ENCODE measurements at regions not wholly inside any gene's neighbourhood (a gene's known extent, or its start where the extent isn't known, plus 50 kb on each side); places are given as distances from the start of the nearest gene placed in this dataset.

DNA sequence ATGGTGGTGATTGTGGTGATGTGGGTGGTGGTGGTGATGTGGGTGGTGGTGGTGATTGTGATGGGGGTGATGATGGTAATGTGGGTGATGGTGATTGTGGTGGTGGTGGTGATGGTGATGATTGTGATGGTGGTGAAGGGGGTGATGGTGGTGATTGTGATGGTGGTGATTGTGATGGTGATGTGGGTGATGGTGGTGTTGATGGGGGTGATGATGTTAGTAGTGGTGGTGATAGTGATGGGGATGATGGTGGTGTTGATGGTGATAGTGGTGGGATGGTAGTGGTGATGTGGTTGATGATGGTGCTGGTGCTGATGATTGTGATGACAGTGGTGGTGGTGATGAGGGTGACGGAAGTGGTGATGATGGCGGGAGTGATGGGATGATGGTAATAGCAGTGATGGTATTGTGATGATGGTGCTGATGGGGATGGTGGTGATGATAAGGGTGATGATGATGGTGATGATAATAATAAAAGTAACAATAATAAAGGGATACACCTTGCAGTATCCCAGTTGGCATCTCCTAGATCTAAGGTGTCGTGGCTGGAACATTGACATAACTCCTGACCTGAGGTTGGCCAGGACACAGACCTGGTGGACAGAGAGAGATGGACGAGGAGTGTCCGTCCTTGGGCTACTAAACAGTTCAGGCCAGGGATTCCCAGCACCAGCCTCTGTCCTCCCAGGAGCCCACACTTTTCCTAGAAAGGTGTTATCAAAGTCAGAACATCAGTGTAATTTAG is 344.5 kb downstream of the SEC14L1 start:
- Histone ChIP-seq H3K4me3 (ENCODE audit: low read length) (no peak overlapping the region), H3K4me1 (ENCODE audit: control insufficient read depth, insufficient read depth, low read length) (peaks cover 13% of the 10 kb centered on the region), H3K27me3 (replicated peaks; ENCODE audit: control insufficient read depth, insufficient read depth, low read length) (no peaks in the 10 kb centered on the region), H3K9me3 (ENCODE audit: control insufficient read depth, low read length) (no peaks in the 10 kb centered on the region), H3K9ac (ENCODE audit: low read length) (no peak overlapping the region), H3K36me3 (ENCODE audit: control insufficient read depth, insufficient read depth, low read length, severe bottlenecking) (peaks cover 54% of the 10 kb centered on the region)
- DNase-seq (ENCODE audit: low read depth), result no peak

DNA sequence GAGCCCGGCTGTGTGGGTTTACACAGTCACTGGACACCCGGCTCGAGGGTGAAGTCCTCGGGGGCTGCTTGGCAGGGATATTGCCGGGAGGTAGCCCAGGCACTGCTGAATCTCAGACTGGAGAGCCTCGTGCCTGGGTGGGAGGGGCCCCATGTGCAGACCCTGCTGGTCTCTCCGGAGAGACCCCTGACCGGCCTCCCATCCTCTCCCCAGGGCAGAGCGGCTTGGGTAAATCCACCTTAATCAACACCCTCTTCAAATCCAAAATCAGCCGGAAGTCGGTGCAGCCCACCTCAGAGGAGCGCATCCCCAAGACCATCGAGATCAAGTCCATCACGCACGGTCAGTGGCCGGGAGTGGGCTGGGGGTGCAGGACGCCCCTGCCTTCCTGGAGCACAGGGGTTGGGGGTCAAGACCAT is 346.5 kb downstream of the SEC14L1 start:
- Histone ChIP-seq H3K9me3 (ENCODE audit: control insufficient read depth, low read length) (no peaks in the 10 kb centered on the region), H3K4me3 (ENCODE audit: low read length) (no peak overlapping the region), H3K4me1 (ENCODE audit: control insufficient read depth, insufficient read depth, low read length) (peaks cover 16% of the 10 kb centered on the region), H3K9ac (ENCODE audit: low read length) (no peak overlapping the region), H3K27me3 (replicated peaks; ENCODE audit: control insufficient read depth, insufficient read depth, low read length) (no peaks in the 10 kb centered on the region), H3K36me3 (ENCODE audit: control insufficient read depth, insufficient read depth, low read length, severe bottlenecking) (peaks cover 67% of the 10 kb centered on the region)
- no peak for DNase-seq (ENCODE audit: low read depth)

DNA sequence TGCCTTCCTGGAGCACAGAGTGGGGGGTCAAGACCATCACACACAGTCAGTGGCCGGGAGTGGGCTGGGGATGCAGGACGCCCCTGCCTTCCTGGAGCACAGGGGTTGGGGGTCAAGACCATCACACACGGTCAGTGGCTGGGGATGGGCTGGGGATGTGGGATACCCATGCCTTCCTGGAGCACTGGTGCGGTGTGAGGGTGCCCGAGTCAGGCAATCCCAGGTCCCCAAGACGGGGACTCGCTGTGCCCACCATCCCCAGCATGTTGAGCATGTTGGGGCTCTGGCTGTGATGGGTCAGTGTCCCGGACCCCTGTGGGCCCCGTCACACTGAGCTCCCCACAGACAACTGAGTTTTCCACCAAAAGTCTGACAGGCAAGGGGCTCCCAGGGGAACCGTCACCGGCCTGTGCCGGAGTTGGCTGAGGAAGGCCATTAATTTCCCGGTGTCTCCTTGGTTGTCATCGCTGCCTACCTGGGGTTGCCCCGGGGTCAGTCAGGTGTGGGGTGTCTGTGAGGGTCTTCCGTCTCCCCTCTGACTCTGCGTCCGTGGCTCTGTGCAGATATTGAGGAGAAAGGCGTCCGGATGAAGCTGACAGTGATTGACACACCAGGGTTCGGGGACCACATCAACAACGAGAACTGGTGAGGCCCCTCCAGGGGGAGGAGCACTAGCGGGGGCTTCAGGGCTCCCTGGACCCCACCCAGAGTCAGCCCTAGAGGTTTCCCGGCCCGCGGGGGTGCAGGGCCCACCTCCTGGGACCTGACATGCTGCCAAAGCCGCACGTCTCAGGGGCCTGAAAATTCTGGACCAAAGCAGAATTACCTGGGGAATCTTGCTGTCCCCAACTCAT is 347.1 kb downstream of the SEC14L1 start:
- Histone ChIP-seq H3K9ac (ENCODE audit: low read length) (no peak overlapping the region), H3K4me1 (ENCODE audit: control insufficient read depth, insufficient read depth, low read length) (peaks cover 16% of the 10 kb centered on the region), H3K9me3 (ENCODE audit: control insufficient read depth, low read length) (no peaks in the 10 kb centered on the region), H3K4me3 (ENCODE audit: low read length) (no peak overlapping the region), H3K36me3 (ENCODE audit: control insufficient read depth, insufficient read depth, low read length, severe bottlenecking) (peaks cover 67% of the 10 kb centered on the region), H3K27me3 (replicated peaks; ENCODE audit: control insufficient read depth, insufficient read depth, low read length) (no peaks in the 10 kb centered on the region)
- DNase-seq (ENCODE audit: low read depth), result no peak

GRCh38 chr17:77488531-77489238 is 347.9 kb downstream of the SEC14L1 start:
- H3K4me3 ChIP-seq (ENCODE audit: low read length), result no peak overlapping the region
- no peaks in the 10 kb centered on the region for H3K9me3 ChIP-seq (ENCODE audit: control insufficient read depth, low read length)
- H3K27me3 ChIP-seq (replicated peaks; ENCODE audit: control insufficient read depth, insufficient read depth, low read length), result no peaks in the 10 kb centered on the region
- DNase-seq (ENCODE audit: low read depth), result no peak
- H3K4me1 ChIP-seq (ENCODE audit: control insufficient read depth, insufficient read depth, low read length), result peaks cover 16% of the 10 kb centered on the region
- no peak overlapping the region for H3K9ac ChIP-seq (ENCODE audit: low read length)
- peaks cover 67% of the 10 kb centered on the region for H3K36me3 ChIP-seq (ENCODE audit: control insufficient read depth, insufficient read depth, low read length, severe bottlenecking)

DNA sequence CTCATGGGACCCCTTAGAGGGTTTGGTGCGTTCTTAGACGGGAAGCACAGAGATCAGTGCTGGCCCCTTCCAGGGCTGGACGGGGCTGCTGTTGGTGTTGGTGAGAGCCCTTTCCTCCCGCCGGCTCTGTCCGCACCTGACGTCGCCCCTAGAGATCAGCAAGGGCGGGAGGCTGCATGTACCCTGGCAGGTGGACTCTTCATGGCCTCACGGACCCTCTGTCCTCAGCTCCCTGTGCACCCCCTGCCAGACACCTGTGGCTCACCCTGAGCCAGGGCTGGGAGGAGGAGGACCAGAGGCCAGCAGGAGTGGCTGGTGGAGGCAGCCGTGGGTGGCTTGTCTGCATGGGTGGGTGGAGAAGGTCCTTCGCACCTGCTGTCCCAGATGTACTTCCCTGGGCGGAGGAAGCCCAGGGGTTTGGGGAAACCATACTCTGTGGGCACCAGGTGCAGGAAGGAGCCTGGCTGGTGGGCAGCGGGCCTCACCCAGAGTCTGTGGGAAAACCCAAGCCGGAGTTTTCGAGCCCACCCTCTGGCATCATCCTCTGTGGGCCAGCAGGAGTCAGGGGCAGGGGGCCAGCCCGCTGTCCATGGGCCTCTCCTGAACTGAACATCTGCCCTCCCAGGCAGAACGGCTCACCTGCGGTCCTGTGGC is 348.6 kb downstream of the SEC14L1 start:
- Histone ChIP-seq H3K27me3 (replicated peaks; ENCODE audit: control insufficient read depth, insufficient read depth, low read length) (no peaks in the 10 kb centered on the region), H3K36me3 (ENCODE audit: control insufficient read depth, insufficient read depth, low read length, severe bottlenecking) (peaks cover 68% of the 10 kb centered on the region), H3K9ac (ENCODE audit: low read length) (no peak overlapping the region), H3K4me1 (ENCODE audit: control insufficient read depth, insufficient read depth, low read length) (peaks cover 16% of the 10 kb centered on the region), H3K4me3 (ENCODE audit: low read length) (no peak overlapping the region), H3K9me3 (ENCODE audit: control insufficient read depth, low read length) (no peaks in the 10 kb centered on the region)
- DNase-seq (ENCODE audit: low read depth), result no peak

DNA sequence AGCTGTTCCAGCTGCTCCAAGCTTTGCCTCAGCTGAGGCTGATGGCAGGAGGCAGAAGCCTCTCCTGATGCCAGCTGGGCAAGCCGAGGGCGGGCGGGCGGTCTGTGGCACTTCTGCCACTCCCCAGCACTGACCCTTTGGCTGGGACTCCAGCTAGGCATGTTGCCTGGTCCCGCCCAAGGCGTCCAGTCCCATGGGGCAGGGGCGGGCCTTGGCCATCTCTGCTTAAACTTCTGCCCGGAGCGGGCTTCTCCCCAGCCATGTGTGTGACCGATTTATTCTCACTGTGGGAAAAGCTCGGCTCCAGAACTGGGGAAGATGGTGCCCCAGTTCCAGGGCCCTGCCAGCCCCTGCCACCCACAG is 349.1 kb downstream of the SEC14L1 start:
- Histone ChIP-seq H3K9ac (ENCODE audit: low read length) (no peak overlapping the region), H3K4me3 (ENCODE audit: low read length) (no peak overlapping the region), H3K36me3 (ENCODE audit: control insufficient read depth, insufficient read depth, low read length, severe bottlenecking) (peaks cover 73% of the 10 kb centered on the region), H3K4me1 (ENCODE audit: control insufficient read depth, insufficient read depth, low read length) (peaks cover 16% of the 10 kb centered on the region), H3K9me3 (ENCODE audit: control insufficient read depth, low read length) (no peaks in the 10 kb centered on the region), H3K27me3 (replicated peaks; ENCODE audit: control insufficient read depth, insufficient read depth, low read length) (no peaks in the 10 kb centered on the region)
- DNase-seq (ENCODE audit: low read depth), result peak; percentile 37

DNA sequence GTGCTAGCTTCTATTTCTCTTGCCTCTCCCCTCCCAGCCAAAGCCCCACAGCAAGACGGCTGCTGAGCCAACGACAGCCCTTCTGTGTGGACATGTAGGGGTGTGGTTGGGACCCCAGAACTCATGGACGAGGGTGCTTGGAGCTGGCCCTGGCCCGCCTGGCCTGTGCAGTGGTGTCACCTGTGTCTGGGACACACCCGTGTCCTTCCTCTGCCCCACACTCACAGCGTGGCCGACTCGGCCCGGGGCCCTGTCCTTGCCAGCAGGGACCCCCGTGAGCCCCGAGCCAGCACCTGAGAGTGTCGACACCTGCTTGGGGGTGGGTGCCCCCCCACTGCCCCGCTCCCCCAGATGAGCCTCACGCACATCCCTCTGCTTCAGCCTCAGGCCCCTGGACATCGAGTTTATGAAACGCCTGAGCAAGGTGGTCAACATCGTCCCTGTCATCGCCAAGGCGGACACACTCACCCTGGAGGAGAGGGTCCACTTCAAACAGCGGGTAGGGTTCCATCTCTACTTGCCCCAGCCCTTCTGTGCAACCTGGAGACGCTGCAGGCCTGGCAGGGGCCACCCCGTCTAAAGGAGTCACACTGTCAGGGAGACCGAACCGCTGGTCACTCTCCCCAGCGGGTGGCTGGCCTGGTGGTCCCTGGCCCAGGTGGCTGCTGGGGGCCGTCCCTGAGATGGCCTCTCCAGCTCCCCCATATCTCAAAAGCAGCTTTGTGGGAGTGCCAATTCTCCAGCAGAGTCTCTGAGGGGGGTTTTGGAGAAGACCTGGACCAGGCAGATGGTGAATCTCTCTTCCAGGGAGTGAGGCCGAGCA is 349.8 kb downstream of the SEC14L1 start:
- Histone ChIP-seq H3K9me3 (ENCODE audit: control insufficient read depth, low read length) (no peaks in the 10 kb centered on the region), H3K9ac (ENCODE audit: low read length) (no peak overlapping the region), H3K36me3 (ENCODE audit: control insufficient read depth, insufficient read depth, low read length, severe bottlenecking) (peaks cover 79% of the 10 kb centered on the region), H3K4me1 (ENCODE audit: control insufficient read depth, insufficient read depth, low read length) (peaks cover 16% of the 10 kb centered on the region), H3K27me3 (replicated peaks; ENCODE audit: control insufficient read depth, insufficient read depth, low read length) (no peaks in the 10 kb centered on the region), H3K4me3 (ENCODE audit: low read length) (no peak overlapping the region)
- DNase-seq (ENCODE audit: low read depth), result no peak

DNA sequence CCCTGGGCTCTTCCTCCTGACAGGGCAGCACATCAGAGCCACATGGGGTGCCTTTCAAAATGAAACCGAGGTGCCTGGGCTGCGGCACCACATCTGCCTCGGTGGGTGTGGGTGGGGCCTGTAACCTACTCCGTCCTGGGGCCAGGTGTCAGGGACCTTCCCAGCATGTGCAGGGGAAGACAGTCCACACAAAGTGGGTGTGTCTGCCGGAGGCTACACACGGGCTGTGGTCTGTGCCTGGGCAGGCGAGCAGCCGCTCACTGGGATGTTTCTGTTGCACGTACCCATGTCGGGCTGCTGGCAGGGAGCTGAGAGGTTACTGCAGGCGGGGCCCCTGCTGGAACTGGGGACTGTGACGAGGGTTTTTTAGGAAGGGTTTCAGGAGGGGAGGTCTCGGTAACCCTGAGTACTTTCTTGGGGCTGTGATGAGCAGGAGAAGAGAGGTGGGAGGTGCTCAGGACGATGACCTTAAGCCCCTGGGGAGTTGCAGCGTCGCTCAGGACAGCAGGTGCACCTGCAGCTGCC is 351.2 kb downstream of the SEC14L1 start:
- Histone ChIP-seq H3K4me1 (ENCODE audit: control insufficient read depth, insufficient read depth, low read length) (peaks cover 16% of the 10 kb centered on the region), H3K9me3 (ENCODE audit: control insufficient read depth, low read length) (no peaks in the 10 kb centered on the region), H3K4me3 (ENCODE audit: low read length) (no peak overlapping the region), H3K27me3 (replicated peaks; ENCODE audit: control insufficient read depth, insufficient read depth, low read length) (no peaks in the 10 kb centered on the region), H3K9ac (ENCODE audit: low read length) (no peak overlapping the region), H3K36me3 (ENCODE audit: control insufficient read depth, insufficient read depth, low read length, severe bottlenecking) (peaks cover 92% of the 10 kb centered on the region)
- no peak for DNase-seq (ENCODE audit: low read depth)

DNA sequence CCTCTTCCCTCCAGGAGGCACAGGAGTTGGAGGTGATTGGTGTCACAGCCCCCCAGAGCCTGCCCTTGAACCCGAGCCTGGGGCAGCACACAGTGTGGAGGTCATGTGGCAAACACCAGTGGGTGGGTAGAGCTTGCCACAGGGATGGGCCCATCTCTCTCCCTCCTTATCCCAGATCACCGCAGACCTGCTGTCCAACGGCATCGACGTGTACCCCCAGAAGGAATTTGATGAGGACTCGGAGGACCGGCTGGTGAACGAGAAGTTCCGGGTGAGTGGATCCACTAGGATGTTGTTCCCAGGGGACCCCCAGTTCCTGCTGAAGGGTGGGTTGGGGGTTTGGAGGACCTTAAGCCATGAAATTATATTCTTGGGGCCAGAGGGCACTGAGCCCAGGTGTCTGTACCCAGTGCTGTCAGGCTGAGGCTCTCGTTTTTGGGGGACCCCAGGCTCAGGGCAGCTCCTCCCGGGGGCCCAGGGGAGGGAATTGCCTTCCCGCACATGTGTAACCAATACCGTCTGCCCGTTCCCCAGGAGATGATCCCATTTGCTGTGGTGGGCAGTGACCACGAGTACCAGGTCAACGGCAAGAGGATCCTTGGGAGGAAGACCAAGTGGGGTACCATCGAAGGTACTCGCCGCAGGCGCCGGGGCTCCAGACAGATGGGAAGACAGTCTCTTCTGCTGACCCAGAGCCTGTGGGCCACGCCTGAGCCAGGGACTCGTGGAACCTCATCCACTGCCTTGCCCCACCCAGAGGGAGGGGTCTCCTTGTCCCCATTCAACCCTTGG is 351.9 kb downstream of the SEC14L1 start:
- Histone ChIP-seq H3K4me1 (ENCODE audit: control insufficient read depth, insufficient read depth, low read length) (peaks cover 16% of the 10 kb centered on the region), H3K9me3 (ENCODE audit: control insufficient read depth, low read length) (no peaks in the 10 kb centered on the region), H3K27me3 (replicated peaks; ENCODE audit: control insufficient read depth, insufficient read depth, low read length) (no peaks in the 10 kb centered on the region), H3K36me3 (ENCODE audit: control insufficient read depth, insufficient read depth, low read length, severe bottlenecking) (peaks cover 92% of the 10 kb centered on the region), H3K9ac (ENCODE audit: low read length) (no peak overlapping the region), H3K4me3 (ENCODE audit: low read length) (no peak overlapping the region)
- no peak for DNase-seq (ENCODE audit: low read depth)

Data from adipocyte (in vitro differentiated cells).